ENCODE measurements at regions not wholly inside any gene's neighbourhood (a gene's known extent, or its start where the extent isn't known, plus 50 kb on each side); places are given as distances from the start of the nearest gene placed in this dataset.
"Not testable (repeated sequence)": the region's sequence is repeated elsewhere in the genome, so short reads cannot be mapped to it uniquely, and the experiment has no call there.

DNA sequence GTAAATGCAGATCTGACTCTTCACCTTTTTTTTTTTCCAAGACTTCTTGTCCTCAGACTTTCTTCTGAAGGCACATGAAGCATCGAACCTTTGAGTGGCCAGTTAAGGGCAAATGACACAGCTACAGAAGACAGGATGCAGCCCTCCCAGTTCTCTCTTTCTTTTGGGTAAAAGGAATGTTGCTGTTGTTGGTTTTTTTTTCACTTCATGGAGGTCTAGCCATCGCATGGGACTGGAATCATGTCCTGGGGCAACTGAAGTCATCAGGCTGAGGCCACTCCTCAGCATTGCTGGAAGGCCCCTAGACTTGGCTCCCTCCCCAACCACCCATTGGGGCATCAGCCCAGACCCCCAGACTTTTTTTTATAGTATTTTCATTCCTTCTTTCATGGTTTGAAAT lies 896.5 kb downstream of the SORCS1 start:
- 70 to 86% (median 79%) methylated on average over 2 of the region's 2 CpGs for WGBS, 4 donors
- Histone ChIP-seq H3K9me3 (replicated peaks in 1 of 3) (no peaks in the 10 kb centered on the region), H3K27ac (no peak overlapping the region), H3K4me3 (no peak overlapping the region), H3K27me3 (no peaks in the 10 kb centered on the region), H3K36me3 (replicated peaks in 1 of 2) (no peaks in the 10 kb centered on the region), H3K4me1 (replicated peaks in 1 of 2) (no peaks in the 10 kb centered on the region)
- no peak for DNase-seq
- intact Hi-C loops (cut with DNase I) = no loop called here
- no peak for TF ChIP-seq POLR2A (IDR thresholded peaks at IDR 0.05)
- TF ChIP-seq, protein P1, sequence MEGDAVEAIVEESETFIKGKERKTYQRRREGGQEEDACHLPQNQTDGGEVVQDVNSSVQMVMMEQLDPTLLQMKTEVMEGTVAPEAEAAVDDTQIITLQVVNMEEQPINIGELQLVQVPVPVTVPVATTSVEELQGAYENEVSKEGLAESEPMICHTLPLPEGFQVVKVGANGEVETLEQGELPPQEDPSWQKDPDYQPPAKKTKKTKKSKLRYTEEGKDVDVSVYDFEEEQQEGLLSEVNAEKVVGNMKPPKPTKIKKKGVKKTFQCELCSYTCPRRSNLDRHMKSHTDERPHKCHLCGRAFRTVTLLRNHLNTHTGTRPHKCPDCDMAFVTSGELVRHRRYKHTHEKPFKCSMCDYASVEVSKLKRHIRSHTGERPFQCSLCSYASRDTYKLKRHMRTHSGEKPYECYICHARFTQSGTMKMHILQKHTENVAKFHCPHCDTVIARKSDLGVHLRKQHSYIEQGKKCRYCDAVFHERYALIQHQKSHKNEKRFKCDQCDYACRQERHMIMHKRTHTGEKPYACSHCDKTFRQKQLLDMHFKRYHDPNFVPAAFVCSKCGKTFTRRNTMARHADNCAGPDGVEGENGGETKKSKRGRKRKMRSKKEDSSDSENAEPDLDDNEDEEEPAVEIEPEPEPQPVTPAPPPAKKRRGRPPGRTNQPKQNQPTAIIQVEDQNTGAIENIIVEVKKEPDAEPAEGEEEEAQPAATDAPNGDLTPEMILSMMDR (IDR thresholded peaks at IDR 0.05) = no peak

- no peak for DNase-seq
- TF ChIP-seq, protein P1 (IDR thresholded peaks at IDR 0.05) = no peak
- no peak for TF ChIP-seq POLR2A (IDR thresholded peaks at IDR 0.05)
These were observed 896.9 kb downstream of the SORCS1 start for GRCh38 chr10:106267591-106267990.

GRCh38 chr10:106257432-106257831 lies 907.1 kb downstream of the SORCS1 start:
- H3K27ac ChIP-seq; H3K4me3 ChIP-seq; DNase-seq; H3K9me3 ChIP-seq (replicated peaks in 1 of 3); intact Hi-C loops (cut with DNase I); H3K27me3 ChIP-seq; H3K4me1 ChIP-seq (replicated peaks in 1 of 2); H3K36me3 ChIP-seq (replicated peaks in 1 of 2): not testable (repeated sequence)
- WGBS, 4 donors = 72 to 86% (median 75%) methylated on average over 5 to 6 of the region's 6 CpGs

More at GRCh38 chr10:106267591-106267990, 896.9 kb downstream of the SORCS1 start:
- no peaks in the 10 kb centered on the region for H3K36me3 ChIP-seq (replicated peaks in 1 of 2)
- H3K27me3 ChIP-seq = no peaks in the 10 kb centered on the region
- no peak overlapping the region for H3K27ac ChIP-seq
- no peaks in the 10 kb centered on the region for H3K9me3 ChIP-seq (replicated peaks in 1 of 3)
- no peak overlapping the region for H3K4me3 ChIP-seq
- H3K4me1 ChIP-seq (replicated peaks in 1 of 2) = no peaks in the 10 kb centered on the region
- WGBS, 4 donors = 64 to 82% (median 79%) methylated on average over 6 to 13 of the region's 13 CpGs
- intact Hi-C loops (cut with DNase I) = no loop called here

DNA sequence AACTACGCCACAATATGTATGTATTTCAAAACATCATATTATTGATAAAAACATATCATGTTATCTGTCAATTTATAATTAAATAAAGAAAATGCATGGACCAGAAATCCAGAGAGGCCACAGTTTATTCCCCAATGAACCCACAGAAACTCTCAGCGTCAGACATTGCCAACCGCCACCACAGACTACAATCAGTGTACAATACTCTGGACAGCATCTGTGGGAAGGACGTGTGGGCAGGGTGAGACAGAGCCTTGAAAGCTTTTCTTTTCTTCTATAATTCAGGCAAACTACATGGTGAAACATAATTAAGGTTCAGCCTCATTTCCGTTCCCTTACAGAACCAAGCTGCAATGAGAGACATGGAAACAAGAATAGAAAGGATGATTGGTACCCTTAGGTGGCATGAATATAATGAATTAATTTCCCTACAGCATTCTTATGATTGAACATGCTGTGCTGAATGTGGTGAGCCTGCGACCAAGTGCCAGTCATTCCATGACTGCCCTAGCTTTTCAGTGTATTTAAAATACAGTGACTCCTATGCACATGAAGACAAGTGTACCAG lies 909.3 kb downstream of the SORCS1 start:
- H3K27me3 ChIP-seq = no peaks in the 10 kb centered on the region
- H3K27ac ChIP-seq = no peak overlapping the region
- no peak for DNase-seq
- intact Hi-C loops (cut with DNase I) = no loop called here
- no peaks in the 10 kb centered on the region for H3K36me3 ChIP-seq (replicated peaks in 1 of 2)
- no peaks in the 10 kb centered on the region for H3K4me1 ChIP-seq (replicated peaks in 1 of 2)
- H3K4me3 ChIP-seq = no peak overlapping the region
- H3K9me3 ChIP-seq (replicated peaks in 1 of 3) = no peaks in the 10 kb centered on the region
- WGBS, 4 donors = 66 to 79% (median 72%) methylated on average over 6 of the region's 6 CpGs
- no peak for TF ChIP-seq POLR2A (IDR thresholded peaks at IDR 0.05)
- TF ChIP-seq, protein P1 (IDR thresholded peaks at IDR 0.05) = no peak

- no peak overlapping the region for H3K27ac ChIP-seq
- intact Hi-C loops (cut with DNase I) = no loop called here
- TF ChIP-seq POLR2A (IDR thresholded peaks at IDR 0.05) = no peak
- TF ChIP-seq, protein P1 (IDR thresholded peaks at IDR 0.05) = no peak
- H3K36me3 ChIP-seq (replicated peaks in 1 of 2) = no peaks in the 10 kb centered on the region
- no peaks in the 10 kb centered on the region for H3K4me1 ChIP-seq (replicated peaks in 1 of 2)
- no peaks in the 10 kb centered on the region for H3K27me3 ChIP-seq
- 72 to 79% (median 75%) methylated on average over 6 to 7 of the region's 7 CpGs for WGBS, 4 donors
- DNase-seq = no peak
- H3K9me3 ChIP-seq (replicated peaks in 1 of 3) = no peaks in the 10 kb centered on the region
- no peak overlapping the region for H3K4me3 ChIP-seq
These were observed 910.4 kb downstream of the SORCS1 start for GRCh38 chr10:106254071-106254470.

Data from adrenal gland (tissue), 9 donors.